GM18502 (cell line): ENCODE measurements at regions not wholly inside any gene's neighbourhood (a gene's known extent, or its start where the extent isn't known, plus 50 kb on each side); places are given as distances from the start of the nearest gene placed in this dataset.

Source experiments
- ATAC-seq: cut with Tn5 transposase; IDR thresholded peaks from one replicate; pipeline ENCODE4 v1.9.1; 2021; ENCODE audit warnings: mild to moderate bottlenecking; ENCODE audit not compliant: unreplicated experiment, poor library complexity

- ATAC-seq, result no peak
Observed at GRCh38 chr2:520663-521340, 156.4 kb downstream of the TMEM18 start.

- ATAC-seq, result no peak
Observed at GRCh38 chr2:516944-517343, 160.3 kb downstream of the TMEM18 start.

- ATAC-seq, result no peak
Observed at GRCh38 chr2:516131-516530, 161.1 kb downstream of the TMEM18 start.

GRCh38 chr2:515441-516127, 161.6 kb downstream of the TMEM18 start:
- no peak for ATAC-seq

GRCh38 chr2:513981-514706, 163.1 kb downstream of the TMEM18 start:
- ATAC-seq, result no peak

- no peak for ATAC-seq
Observed at GRCh38 chr2:510839-511238, 166.4 kb downstream of the TMEM18 start.

- no peak for ATAC-seq
Observed at GRCh38 chr2:509888-510287, 167.3 kb downstream of the TMEM18 start.

GRCh38 chr2:508121-508520, 169.1 kb downstream of the TMEM18 start:
- no peak for ATAC-seq

GRCh38 chr2:506866-507265, 170.3 kb downstream of the TMEM18 start:
- ATAC-seq, result no peak

GRCh38 chr2:506451-506850, 170.8 kb downstream of the TMEM18 start:
- ATAC-seq, result no peak

- no peak for ATAC-seq
Observed at GRCh38 chr2:505941-506340, 171.3 kb downstream of the TMEM18 start.

- ATAC-seq, result no peak
Observed at GRCh38 chr2:503288-503999, 173.8 kb downstream of the TMEM18 start.

GRCh38 chr2:502831-503230, 174.4 kb downstream of the TMEM18 start:
- ATAC-seq, result no peak

- ATAC-seq, result no peak
Observed at GRCh38 chr2:501667-502066, 175.5 kb downstream of the TMEM18 start.

- no peak for ATAC-seq
Observed at GRCh38 chr2:501130-501529, 176.1 kb downstream of the TMEM18 start.

GRCh38 chr2:499726-500125, 177.5 kb downstream of the TMEM18 start:
- no peak for ATAC-seq

- no peak for ATAC-seq
Observed at GRCh38 chr2:498493-499178, 178.6 kb downstream of the TMEM18 start.

GRCh38 chr2:497770-498492, 179.3 kb downstream of the TMEM18 start:
- no peak for ATAC-seq

- ATAC-seq, result no peak
Observed at GRCh38 chr2:496729-497128, 180.5 kb downstream of the TMEM18 start.
